CMK (cell line): ENCODE measurements at regions not wholly inside any gene's neighbourhood (a gene's known extent, or its start where the extent isn't known, plus 50 kb on each side); places are given as distances from the start of the nearest gene placed in this dataset.
"Not testable (repeated sequence)": the region's sequence is repeated elsewhere in the genome, so short reads cannot be mapped to it uniquely, and the experiment has no call there.

Source experiments
- DNase-seq: peaks from one replicate; pipeline ENCODE4 v3.0.0-alpha.2; 2010; ENCODE audit warnings: low read depth

DNA sequence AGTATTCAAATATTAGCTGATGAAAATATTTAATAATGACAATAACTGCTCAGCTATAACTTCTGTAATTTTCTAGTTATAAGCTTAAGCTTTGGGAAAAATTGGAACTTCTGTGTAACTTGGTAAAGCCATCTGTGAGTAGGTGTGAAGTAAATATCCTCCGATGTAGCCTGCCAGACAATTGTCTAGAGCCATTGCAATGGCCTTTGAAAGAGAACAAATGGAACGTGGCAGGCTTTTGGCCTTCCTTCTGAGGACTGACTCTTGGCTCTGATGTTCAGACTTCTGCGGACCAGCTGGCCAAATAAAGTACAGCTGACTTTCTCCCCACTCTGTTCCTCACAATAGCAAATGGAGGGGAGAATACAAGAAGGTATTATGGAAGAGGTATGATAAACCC lies 203.4 kb upstream of the NMUR2 start:
- DNase-seq: no peak

DNA sequence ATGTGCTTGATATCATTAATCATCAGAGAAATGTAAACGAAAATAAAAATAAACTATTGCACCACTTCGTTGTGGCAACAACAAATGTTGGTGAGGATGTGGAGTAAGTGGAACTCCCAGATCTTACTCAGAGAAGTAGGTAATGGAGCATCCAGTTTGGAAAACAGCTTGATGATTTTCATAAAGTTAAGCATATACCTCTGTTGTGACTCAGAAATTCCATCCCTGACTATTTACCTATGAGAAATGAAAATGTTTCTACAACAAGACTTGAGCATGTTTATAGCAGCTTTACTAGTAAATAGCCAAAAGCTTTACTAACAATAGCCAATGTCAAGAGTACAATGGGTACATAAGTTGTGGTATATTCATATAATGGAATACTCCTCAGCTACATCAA lies 214.7 kb upstream of the NMUR2 start:
- no peak for DNase-seq

DNA sequence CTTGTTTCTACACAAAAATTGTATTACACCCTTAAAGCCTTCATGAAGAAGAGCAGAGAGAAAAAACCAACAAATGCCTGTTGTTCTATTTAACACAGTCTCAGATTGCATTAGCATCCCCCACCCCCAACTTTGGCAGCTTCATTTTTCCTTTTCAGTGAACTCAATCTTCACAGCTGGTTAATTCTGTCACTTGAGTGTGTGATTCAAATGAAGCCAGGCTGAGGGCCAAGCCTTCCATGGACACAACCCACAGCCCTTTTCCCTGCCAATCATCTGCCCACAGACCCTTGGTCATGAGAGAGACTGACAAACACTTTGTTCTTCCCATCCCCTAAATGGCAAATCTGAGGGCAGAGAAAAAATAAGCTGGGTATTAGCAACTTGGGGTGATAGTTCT lies 217.5 kb upstream of the NMUR2 start:
- no peak for DNase-seq

DNA sequence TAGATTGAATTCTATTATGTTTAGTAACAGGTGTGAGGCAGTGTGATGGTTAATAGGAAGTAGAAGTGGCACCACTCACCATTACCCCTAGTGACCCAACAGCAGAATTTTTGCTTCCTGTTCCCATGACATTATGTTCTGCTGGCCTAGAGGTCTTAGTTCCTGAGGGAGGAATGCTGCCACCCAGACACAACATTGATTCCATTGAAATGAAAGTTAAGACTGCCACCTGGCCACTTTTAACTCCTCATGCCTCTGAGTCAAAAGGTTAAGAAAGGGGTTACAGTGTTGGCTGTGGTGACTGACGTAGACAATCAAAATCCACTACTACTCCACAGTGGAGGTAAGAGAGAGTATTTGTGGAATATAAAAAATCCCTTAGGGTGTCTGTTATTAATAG lies 218.9 kb upstream of the NMUR2 start:
- no peak for DNase-seq

DNA sequence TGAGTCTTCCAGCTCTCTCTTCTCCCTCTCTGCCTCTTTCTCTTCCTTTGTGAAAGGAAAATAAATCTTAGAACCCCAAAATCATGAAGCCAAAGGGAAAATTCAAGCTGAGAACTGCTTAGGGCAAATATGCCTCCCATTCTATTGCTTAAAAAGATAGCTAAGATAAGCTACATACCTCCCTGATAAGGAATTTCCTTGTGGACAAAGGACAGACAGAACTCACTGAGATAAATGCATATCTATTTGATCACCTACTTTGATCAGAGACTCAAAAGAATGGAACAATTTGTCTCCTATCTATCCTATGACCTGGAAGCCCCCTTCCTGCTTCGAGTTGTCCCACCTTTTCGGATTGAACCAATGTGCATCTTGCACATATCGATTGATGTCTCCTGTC lies 220.6 kb upstream of the NMUR2 start:
- DNase-seq: no peak

DNA sequence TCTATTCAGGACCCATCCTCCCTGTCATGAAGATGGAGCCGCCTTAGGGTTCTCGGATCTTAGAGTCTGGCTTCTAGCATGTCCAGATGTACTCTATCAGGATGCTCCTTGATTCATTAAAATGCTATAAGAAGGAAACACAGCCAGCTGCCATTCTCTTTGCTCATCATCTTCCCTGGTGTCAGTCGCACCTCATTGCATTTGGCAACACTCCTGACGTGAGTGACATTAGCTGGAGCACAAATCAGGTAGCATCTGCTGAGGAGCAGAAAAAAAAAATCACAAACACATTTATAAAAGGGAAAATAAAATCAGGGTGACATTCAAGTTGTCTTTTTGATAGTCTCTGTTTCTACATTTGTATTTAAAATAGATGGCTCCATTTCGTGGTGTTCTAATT lies 226.1 kb upstream of the NMUR2 start:
- DNase-seq: no peak

DNA sequence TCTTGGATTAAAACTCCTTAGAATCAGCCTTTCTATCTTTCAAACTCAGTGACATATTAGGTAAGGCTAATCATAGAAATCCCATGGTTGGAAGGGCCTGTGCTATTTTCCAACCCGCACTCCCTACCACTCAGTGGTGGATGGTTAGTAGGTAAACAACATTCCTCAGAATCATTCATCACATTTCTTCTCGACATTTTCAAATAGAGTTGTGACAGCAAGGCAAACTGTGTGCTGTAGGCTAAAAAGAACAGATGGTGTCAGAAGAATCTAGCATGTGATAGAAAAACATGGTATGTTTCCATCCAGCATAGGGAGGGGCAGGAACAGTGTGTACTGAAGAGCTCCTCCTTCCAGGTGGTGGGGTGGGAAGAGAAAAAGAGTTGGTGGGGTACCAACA lies 227.3 kb upstream of the NMUR2 start:
- DNase-seq: no peak

DNA sequence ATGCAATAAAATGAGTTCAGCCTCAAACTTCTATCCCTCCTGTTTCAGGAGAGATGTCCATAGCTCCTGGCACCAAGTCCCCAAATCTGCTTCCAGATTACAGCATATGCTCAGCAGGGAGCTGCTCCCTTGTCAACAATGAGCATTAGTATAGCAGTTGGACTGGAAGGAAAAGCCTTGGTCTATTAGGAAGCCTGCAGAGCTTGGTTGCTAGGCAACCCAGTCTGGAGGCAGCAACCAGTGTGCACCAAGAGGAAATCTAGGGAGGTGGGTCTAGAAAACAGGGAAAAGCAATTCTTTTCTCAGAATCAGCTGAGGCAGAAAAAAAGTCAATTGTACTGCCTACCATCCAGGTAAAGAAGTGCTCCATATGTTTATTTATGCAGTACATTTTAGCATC lies 229.5 kb upstream of the NMUR2 start:
- DNase-seq: no peak

DNA sequence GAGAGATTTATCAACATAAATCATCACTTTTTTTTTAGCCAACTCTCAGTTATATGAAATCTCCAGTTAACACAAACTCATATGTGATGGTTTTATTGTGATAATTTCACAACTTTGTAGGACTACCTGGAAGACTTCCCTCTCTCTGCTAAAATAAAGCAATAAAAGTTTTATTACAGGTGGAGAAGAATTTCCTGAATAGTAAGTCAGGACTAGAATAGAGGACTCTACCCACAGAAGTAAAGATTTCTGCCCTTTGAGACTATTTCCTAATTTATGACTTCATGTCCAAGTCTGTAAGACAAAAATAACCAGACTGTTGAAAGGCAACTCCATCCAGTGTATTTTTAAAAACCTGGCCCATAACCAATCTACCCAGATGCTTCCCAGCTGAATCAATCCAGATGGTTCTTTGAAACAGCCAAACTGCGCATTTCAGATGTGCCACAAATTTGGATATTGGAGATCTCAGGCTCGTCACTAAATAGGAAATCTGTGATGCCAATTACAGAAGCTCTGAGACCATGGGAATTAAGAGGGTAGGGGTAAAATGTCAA lies 234.0 kb upstream of the NMUR2 start:
- DNase-seq: no peak

DNA sequence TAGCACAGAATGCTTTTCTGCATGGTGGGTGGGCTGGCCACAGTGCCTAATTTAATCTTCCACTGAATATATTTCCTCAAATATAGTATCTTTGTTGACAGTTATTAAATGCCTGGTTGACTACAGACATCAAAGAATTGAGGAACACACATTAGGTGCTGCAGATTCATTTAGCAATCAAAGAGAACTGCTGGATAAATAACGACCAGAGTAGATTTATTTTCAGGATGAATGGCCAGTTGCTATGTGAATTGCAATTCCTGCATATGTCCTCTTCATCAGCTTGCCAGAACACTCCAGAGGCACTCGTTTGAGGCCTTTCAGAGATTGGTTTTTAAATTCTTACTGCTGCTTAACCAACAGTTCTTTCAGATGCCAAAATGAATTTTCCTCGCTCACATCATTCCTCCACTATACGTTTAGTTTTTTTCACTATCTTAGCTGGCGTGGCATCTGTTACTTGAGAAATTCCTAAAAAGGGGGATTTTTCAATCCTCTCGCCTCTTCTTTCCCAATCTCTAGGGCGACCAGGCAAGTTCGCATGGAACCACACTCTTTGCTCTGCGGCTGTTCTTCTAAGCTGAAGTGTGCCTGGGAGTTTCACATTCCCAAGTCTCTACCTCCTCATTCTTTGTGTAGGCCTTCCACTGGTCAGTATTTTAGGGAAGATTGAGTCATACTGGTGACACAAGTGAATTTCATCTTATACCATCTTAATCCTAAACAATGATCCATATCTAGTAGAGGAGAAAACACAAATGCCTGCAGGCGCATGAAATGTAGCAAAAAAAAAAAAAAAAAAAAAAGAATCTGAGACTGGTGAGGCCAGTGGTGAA lies 237.1 kb upstream of the NMUR2 start:
- no peak for DNase-seq

DNA sequence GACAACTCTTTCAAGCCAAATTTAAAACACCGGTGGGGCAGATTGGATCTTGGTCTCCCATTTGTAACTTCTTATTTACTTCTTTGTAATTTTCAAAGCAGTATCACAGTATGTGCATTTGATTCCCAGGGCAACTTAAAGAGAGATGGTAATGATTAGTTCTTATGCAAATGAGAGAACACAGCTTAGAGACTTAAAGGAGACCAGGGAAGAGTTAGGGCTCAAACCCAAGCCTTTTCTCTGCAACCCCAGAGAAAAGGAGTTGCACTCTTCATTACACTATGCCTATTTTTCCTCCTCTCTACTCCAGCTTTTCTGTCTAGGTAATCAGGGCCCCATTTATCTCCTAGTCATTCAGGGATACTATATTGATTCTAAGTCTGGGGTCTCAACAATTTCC lies 237.8 kb upstream of the NMUR2 start:
- no peak for DNase-seq

DNA sequence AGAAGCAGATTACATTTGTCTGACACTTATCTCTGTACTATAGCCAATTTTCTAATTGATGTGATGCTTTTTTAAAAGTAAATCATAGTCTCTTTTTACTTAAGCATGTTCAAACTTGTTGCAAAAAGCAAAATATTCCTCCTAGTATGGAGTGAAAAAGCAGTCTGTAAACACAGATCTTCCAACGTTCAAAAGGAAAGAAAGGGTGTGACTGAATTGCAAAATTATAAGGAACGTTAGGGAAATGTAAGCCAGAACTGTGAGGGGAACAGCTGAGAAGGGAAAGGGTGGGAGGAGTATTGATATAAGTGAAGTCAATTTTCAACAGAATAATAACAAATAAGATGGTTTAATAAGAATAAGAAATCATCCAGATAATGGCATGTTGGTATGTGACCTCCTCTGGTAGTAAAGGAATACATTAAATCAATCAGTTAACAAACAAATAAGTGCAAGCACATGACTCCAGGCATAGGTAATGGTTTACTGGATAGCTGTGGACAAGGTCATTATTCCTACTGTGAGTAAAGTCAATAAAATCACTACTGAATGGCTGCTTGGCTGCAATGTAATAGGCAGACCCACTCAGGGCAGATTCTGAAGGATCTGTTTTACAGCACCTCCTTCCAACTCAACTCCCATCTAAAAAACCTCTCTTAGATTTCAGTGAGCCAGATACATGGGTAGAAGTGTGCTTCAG lies 239.1 kb upstream of the NMUR2 start:
- DNase-seq: no peak

DNA sequence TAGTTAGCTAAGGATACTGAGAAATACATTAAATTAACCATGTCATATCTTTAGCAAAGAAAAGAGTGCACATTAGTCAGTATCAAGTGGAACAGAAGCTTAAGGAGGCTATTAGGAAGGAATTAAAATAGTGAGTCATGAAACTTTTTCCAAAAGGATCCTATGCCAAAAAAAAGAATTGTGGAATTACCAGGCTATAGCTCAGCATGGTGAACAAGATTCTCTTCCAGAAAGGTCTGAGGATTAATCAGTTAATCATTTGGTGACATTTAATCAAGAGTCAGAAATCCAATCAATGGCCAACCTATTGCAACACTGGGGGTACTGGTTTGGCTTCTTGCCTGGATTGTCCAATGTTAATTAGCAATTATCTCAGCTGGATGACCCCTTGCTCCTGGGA lies 244.5 kb upstream of the NMUR2 start:
- no peak for DNase-seq

DNA sequence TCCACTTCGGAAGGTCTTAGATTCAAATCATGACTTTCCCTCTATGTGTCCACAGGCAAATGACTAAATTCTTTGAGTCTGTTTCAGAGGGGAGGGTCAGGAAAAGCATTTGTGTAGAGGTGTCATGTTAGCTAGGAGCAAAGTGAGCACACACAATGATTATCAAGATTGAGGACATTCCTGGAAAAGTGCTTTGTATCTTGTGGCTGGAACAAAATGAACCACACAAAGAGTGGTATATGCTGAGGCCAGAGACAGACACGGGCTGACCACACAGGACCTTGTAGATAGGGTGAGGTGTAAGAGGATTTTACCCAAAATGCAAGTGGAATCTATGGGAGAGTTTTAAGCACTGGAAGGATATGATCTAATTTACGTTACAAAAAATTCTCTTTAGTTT lies 245.3 kb upstream of the NMUR2 start:
- no peak for DNase-seq

DNA sequence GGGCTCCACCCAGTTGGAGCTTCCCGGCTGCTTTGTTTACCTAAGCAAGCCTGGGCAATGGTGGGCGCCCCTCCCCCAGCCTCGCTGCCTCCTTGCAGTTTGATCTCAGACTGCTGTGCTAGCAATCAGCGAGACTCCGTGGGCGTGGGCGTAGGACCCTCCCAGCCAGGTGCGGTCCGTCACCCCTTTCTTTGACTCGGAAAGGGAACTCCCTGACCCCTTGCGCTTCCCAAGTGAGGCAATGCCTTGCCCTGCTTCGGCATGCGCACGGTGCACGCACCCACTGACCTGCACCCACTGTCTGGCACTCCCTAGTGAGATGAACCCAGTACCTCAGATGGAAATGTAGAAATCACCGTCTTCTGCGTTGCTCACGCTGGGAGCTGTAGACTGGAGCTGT lies 254.4 kb upstream of the NMUR2 start:
- not testable (repeated sequence) for DNase-seq

DNA sequence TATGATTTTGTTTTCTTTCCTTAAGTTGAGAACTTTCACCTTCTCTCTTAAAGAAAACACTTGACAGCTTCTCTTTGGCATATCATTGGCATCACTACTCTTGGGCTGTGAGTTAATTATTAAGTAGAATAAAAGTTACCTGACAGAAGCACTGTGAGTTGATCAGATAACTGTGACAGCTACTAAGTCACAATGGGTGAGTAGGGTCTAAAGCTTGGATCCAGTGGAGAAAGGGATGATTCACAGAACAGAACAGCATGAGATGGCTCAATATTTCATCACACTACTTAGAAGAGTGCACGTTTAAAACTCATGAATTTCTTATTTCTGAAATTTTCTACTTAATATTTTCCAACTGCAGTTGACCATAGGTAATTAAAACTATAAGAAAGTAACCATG lies 268.5 kb upstream of the NMUR2 start:
- no peak for DNase-seq

DNA sequence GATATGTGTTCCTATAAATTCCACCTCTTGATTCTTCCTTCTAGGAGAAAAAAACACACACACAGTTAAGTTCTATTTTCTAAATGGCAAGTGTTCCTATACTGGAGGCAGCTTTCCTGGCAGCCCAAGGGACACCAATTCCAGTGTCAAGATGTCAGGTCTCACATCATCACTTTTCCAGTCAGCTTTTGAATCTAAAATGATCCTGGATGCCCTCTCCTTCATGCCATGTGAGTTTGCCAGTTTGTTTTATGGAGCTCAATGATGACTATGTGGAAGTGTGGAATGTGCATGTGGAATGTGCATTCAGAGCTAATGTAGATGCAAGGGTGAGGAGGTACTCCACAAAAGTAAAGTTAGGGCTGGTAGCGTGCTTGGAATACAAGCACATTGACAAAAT lies 269.3 kb upstream of the NMUR2 start:
- DNase-seq: no peak

DNA sequence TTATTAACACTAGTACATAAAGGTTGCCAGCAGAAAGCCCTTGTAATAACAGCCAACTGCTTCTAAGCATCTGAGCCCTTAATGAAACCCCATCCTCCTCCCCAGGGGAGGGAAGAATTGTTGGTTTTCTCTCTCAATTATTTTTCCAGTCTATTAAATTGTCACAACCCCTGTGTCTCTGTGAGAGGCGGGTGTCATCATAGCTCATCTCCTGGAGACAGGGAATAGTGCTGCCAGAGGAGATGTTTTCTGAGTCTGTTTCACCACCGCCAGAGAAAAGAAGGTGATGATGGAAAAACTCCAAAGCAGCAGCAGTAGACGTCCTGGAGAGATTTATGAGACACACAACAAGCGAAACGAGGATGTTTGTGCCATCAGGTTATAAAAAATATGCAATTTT lies 271.1 kb upstream of the NMUR2 start:
- no peak for DNase-seq

DNA sequence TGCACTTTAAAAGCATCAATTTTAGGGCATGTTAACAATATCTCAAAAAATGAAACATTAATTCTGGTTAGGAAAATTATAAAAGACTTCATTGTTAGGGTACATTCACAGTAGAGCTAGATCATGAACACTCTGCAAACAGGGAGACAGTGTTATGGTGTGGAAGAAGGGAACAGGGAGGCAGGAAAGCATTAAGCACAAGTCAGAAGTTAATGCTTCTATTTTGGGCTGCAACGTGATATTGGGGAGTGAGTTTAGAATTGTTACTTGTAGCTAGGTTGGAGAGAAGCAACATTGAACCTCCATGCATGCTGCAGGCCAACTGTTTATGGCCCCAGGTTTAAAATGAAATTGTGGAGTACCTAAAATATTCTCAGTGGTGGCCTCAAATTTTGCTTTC lies 278.1 kb upstream of the NMUR2 start:
- DNase-seq: no peak

DNA sequence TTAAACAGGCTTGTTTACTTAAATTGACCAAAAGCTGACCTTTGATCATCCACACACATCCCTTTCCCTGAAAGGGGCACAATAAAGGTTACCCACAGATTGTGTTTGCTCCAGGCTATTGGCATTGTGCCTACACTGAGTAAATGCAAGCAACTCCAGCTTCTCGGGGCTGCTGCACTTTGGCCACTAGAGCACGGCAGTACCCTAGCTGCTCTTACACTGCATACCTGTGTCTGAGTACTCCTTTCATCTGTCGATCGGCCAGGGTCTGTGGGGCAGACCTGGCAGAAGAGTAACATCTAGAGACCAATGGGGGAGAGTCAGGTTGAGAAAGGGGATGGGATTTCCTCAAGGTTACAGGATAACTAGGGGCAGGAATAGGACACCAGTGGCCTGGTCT lies 281.9 kb upstream of the NMUR2 start:
- DNase-seq: no peak

DNA sequence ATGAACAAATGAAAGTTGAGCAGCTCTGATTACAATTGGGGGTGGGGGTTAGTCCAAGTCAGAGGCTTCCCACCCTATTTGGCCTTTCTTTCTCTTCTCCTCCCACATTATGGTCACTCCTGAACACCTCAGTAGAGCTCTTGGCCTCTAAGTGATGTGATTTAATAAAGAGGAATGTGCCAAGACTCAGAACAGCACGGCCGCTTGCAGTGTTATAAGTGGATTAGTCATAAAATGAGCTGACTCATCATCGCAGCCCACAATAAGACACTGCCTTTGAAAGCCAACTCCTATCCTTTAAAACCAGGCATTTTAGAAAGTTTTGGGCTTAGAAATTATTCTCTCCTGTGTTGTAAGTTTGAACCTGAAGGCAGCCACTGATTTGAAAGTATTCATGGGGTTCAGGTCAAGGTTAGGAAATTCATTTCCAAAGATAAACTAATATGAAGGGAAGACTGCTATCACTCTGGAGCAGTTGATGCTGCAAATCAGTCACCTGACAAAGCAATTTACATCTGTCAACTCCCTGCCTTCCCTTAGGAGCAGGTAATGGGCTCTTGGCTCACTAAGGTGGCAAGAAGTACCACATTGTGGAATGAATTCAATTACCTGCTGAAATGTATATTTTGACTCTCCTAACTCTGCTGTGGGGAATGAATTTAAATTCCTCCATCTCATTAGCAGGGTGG lies 283.6 kb upstream of the NMUR2 start:
- DNase-seq: no peak

DNA sequence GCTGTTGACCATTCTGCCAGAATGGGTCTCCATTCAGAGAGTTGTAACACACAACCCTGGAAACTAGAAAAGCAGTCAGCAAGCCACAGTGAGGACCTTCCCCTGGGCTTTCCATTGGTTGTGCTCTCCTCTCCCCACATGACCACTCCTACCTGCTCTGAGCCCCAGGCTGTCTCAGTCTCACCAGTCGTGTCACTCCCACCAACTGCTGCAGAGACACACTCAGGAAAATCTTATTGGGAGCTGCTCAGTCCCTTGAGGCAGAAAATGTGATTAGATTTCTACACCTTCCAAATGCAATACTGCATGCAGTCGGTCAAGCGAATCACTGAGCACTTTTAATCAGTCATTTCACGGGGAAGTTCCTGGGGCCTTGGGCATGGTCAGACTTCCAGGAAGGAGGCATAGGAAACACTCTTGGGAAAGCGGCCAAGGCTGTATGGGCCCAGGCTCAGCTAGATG lies 284.2 kb upstream of the NMUR2 start:
- DNase-seq: no peak

DNA sequence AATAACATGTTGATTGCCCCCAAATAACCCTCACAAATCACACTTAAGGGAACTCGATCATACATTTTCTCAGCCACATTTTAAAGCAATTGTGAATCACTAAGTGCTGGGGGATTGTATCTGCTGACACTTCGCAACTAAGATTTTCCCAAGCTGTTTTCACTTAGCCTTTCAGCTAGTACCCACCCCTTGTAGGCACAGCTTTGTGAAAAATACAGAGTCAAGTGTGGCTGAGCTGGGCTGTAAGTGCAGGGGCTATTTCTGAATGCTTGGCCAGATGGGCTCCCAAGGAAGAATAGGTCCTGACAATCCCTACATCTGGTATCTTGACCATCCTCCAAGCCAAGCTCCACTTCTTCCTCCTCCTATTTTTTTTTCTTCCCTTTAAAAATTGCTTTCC lies 289.2 kb upstream of the NMUR2 start:
- no peak for DNase-seq
